ENCODE measurements at regions not wholly inside any gene's neighbourhood (a gene's known extent, or its start where the extent isn't known, plus 50 kb on each side); places are given as distances from the start of the nearest gene placed in this dataset.

- intact Hi-C loops (cut with DNase I), result no loop called here
- no peak for DNase-seq
These were observed 62.0 kb upstream of the NAF1 start for GRCh38 chr4:163228648-163229047.

GRCh38 chr4:163221467-163221866, 54.8 kb upstream of the NAF1 start:
- Histone ChIP-seq H3K4me1 (no peaks in the 10 kb centered on the region), H3K36me3 (no peaks in the 10 kb centered on the region), H3K27me3 (peaks cover 0 to 10% (median 0%) of the 10 kb centered on the region in 3 donors), H3K9me3 (no peaks in the 10 kb centered on the region), H3K27ac (no peak overlapping the region), H3K4me3 (no peak overlapping the region)
- no peak for TF ChIP-seq POLR2A (IDR thresholded peaks at IDR 0.05)
- no peak for DNase-seq
- intact Hi-C loops (cut with DNase I), result no loop called here
- WGBS, 2 donors, result 83 to 88% methylated on average over 1 of the region's 1 CpG

More at GRCh38 chr4:163228648-163229047, 62.0 kb upstream of the NAF1 start:
- Histone ChIP-seq H3K27me3 (no peaks in the 10 kb centered on the region), H3K9me3 (no peaks in the 10 kb centered on the region), H3K4me1 (no peaks in the 10 kb centered on the region), H3K36me3 (no peaks in the 10 kb centered on the region), H3K4me3 (no peak overlapping the region), H3K27ac (no peak overlapping the region)
- TF ChIP-seq POLR2A (IDR thresholded peaks at IDR 0.05) (no peak), POLR2AphosphoS5 (IDR thresholded peaks at IDR 0.05) (no peak), CTCF (IDR thresholded peaks at IDR 0.05) (no peak), EP300 (IDR thresholded peaks at IDR 0.05) (no peak)

- no peak for DNase-seq
- Histone ChIP-seq H3K4me1 (no peaks in the 10 kb centered on the region), H3K9me3 (no peaks in the 10 kb centered on the region), H3K4me3 (no peak overlapping the region), H3K27me3 (peaks cover 0 to 10% (median 0%) of the 10 kb centered on the region in 3 donors), H3K36me3 (no peaks in the 10 kb centered on the region), H3K27ac (no peak overlapping the region)
- WGBS, 2 donors, result 73 to 74% methylated on average over 3 of the region's 3 CpGs
- intact Hi-C loops (cut with DNase I), result no loop called here
- no peak for TF ChIP-seq EP300 (IDR thresholded peaks at IDR 0.05)
- no peak for TF ChIP-seq CTCF (IDR thresholded peaks at IDR 0.05)
- no peak for TF ChIP-seq POLR2A (IDR thresholded peaks at IDR 0.05)
- TF ChIP-seq POLR2AphosphoS5 (IDR thresholded peaks at IDR 0.05), result no peak
These were observed 50.8 kb upstream of the NAF1 start for GRCh38 chr4:163217505-163217904.
